Activated naive CD8-positive, alpha-beta T cell treated with anti-CD3 and anti-CD28 coated beads, Interleukin-2, amount 50 U/mL, for 24 hours (primary cell): ENCODE measurements at regions not wholly inside any gene's neighbourhood (a gene's known extent, or its start where the extent isn't known, plus 50 kb on each side); places are given as distances from the start of the nearest gene placed in this dataset.

Experiments used
- ATAC-seq: fragments of 150-1000 bp; cut with Tn5 transposase; one replicate; pipeline ENCODE4 v1.10.0; 2021
- DNase-seq: peaks from one replicate; pipeline ENCODE4 v3.0.0; 2021
- H3K27ac Mint-ChIP-seq: one replicate; pipeline ENCODE4 v1.8.0; 2021; ENCODE audit warnings: mild to moderate bottlenecking, mixed read lengths
- H3K27me3 Mint-ChIP-seq: one replicate; pipeline ENCODE4 v1.8.0; 2021; ENCODE audit warnings: mixed read lengths
- H3K36me3 Mint-ChIP-seq: one replicate; pipeline ENCODE4 v1.8.0; 2021; ENCODE audit warnings: low read depth, mixed read lengths
- H3K4me1 Mint-ChIP-seq: one replicate; pipeline ENCODE4 v1.8.0; 2021; ENCODE audit warnings: mixed read lengths
- H3K4me3 Mint-ChIP-seq: one replicate; pipeline ENCODE4 v1.8.0; 2021; ENCODE audit warnings: mild to moderate bottlenecking, moderate library complexity, mixed read lengths
- H3K9me3 Mint-ChIP-seq: one replicate; pipeline ENCODE4 v1.8.0; 2021; ENCODE audit warnings: mixed read lengths

DNA sequence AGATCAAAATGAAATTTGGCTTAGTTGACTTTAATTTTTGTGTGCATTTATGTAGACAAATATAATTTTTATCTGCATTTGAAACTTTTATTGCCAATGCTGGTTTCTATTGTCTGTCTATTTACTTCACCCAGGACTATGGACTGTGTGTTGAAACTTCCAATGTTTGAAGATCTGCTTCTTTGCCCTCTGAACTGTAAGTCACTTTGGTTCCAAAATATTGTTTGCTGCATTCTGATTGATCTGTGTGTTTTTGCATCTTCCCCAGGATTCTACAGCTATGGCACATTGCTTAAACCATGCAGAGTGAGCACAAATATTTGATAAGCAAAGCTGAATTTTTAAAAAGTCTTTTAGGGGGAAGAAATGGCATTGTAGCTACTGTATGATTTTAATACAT, 131.0 kb upstream of the SOX5 start:
- Mint-ChIP-seq H3K4me3 (no peak overlapping the region), H3K36me3 (no peaks in the 10 kb centered on the region), H3K4me1 (no peaks in the 10 kb centered on the region), H3K27ac (no peak overlapping the region), H3K27me3 (no peaks in the 10 kb centered on the region), H3K9me3 (no peaks in the 10 kb centered on the region)
- no peak for ATAC-seq
- no peak for DNase-seq

DNA sequence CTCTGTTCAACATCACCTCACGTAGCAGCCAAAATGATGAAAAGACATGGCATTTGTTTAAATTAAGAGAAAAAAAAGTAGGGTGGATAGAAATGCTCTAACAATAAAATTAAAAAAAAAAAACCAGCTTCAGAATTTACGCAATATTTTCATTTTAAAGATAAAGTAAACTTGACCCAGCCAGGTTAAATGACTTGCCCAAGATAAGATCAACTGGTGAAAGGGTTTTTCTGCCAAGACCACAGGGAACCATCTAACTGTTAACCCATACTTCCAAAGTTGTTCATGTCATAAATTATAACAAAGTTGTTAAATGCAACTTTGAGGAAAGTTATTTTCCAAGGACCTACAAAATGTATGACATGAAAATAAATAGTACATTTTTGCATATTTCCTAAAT, 129.6 kb upstream of the SOX5 start:
- H3K36me3 Mint-ChIP-seq: no peaks in the 10 kb centered on the region
- no peaks in the 10 kb centered on the region for H3K27me3 Mint-ChIP-seq
- ATAC-seq: no peak
- H3K4me3 Mint-ChIP-seq: no peak overlapping the region
- H3K27ac Mint-ChIP-seq: no peak overlapping the region
- no peak for DNase-seq
- H3K9me3 Mint-ChIP-seq: no peaks in the 10 kb centered on the region
- no peaks in the 10 kb centered on the region for H3K4me1 Mint-ChIP-seq

GRCh38 chr12:24078318-24078765, 128.9 kb upstream of the SOX5 start:
- DNase-seq: no peak
- Mint-ChIP-seq H3K4me1 (no peaks in the 10 kb centered on the region), H3K27me3 (no peaks in the 10 kb centered on the region), H3K4me3 (no peak overlapping the region), H3K9me3 (no peaks in the 10 kb centered on the region), H3K36me3 (no peaks in the 10 kb centered on the region), H3K27ac (no peak overlapping the region)
- no peak for ATAC-seq

GRCh38 chr12:24077161-24077560, 127.7 kb upstream of the SOX5 start:
- ATAC-seq: no peak
- no peaks in the 10 kb centered on the region for H3K4me1 Mint-ChIP-seq
- no peak overlapping the region for H3K4me3 Mint-ChIP-seq
- no peaks in the 10 kb centered on the region for H3K36me3 Mint-ChIP-seq
- no peaks in the 10 kb centered on the region for H3K27me3 Mint-ChIP-seq
- no peaks in the 10 kb centered on the region for H3K9me3 Mint-ChIP-seq
- H3K27ac Mint-ChIP-seq: no peak overlapping the region
- DNase-seq: no peak

DNA sequence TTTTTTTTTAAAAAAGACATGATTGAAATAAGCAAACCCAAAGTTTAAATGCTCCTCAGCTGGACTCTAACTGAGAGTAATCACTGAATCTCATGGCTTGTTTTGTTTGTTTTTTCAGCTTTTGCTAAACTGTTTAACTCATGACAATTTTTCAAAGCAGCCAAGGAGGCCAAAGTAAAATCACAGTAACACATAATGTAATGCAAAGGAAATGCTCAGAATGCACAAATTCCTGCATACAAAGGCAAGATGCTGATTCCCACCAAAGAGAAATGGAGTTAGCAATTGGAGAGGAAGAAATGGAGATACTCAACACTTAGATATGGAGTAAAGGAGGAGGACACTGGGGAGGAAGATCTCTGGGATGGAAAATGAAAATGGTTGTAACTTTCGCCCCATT, 126.2 kb upstream of the SOX5 start:
- H3K9me3 Mint-ChIP-seq: no peaks in the 10 kb centered on the region
- H3K27me3 Mint-ChIP-seq: no peaks in the 10 kb centered on the region
- no peaks in the 10 kb centered on the region for H3K36me3 Mint-ChIP-seq
- no peaks in the 10 kb centered on the region for H3K4me1 Mint-ChIP-seq
- no peak for DNase-seq
- ATAC-seq: no peak
- H3K27ac Mint-ChIP-seq: no peak overlapping the region
- H3K4me3 Mint-ChIP-seq: no peak overlapping the region

DNA sequence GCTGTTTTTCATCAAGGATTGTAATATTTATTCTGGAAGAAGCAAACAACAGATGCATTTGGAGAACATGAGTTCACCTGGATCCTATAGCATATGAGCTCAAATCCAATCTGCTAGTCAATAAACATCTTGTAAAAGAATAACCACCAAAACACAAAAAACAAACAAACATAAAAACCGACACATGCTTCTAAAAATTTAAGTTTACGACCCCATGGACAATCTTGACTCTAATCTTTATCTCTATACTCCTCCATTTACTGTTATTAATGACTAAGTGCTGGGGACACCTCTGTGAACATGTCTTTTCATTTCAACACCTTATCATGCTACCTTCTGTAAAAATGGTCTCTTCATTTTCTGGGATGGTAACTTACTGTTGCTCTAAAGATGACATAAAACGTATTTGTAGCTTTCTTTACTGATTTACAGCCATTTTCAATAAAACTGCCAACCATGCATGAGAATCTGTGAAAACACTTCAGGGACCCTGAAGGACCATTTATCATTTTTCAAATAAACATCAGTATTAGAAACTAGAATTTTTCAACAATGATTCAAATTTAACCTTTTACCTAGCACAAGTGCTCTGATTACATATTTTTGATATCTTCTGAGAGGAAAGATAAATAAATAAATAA, 123.8 kb upstream of the SOX5 start:
- Mint-ChIP-seq H3K4me1 (no peaks in the 10 kb centered on the region), H3K27me3 (no peaks in the 10 kb centered on the region), H3K27ac (no peak overlapping the region), H3K4me3 (no peak overlapping the region), H3K36me3 (no peaks in the 10 kb centered on the region), H3K9me3 (no peaks in the 10 kb centered on the region)
- ATAC-seq: no peak
- DNase-seq: no peak

DNA sequence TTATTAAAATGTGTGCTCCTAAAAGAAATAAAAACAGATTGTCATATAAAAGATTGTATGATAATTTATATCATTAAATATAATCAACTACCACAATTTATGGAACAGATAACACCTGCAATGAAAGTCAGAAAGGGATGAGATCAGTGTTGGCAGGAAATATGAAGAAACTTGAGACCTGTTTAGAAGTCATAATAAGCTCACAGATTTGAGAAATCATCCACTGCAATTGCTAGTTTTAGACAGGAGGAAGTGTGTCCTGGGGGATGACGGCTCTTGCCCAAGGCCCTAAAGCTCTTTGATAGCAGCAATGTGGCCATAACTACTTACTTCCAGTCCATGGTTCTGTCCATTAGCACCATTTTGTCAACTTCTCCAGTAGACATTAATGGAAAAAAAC, 122.8 kb upstream of the SOX5 start:
- H3K4me3 Mint-ChIP-seq: no peak overlapping the region
- no peak for ATAC-seq
- no peaks in the 10 kb centered on the region for H3K36me3 Mint-ChIP-seq
- no peaks in the 10 kb centered on the region for H3K9me3 Mint-ChIP-seq
- DNase-seq: no peak
- H3K27me3 Mint-ChIP-seq: no peaks in the 10 kb centered on the region
- H3K27ac Mint-ChIP-seq: no peak overlapping the region
- H3K4me1 Mint-ChIP-seq: no peaks in the 10 kb centered on the region

- DNase-seq (no peak), ATAC-seq (no peak)
- H3K9me3 Mint-ChIP-seq: no peaks in the 10 kb centered on the region
- H3K27me3 Mint-ChIP-seq: no peaks in the 10 kb centered on the region
- no peaks in the 10 kb centered on the region for H3K4me1 Mint-ChIP-seq
- no peak overlapping the region for H3K4me3 Mint-ChIP-seq
- no peak overlapping the region for H3K27ac Mint-ChIP-seq
- no peaks in the 10 kb centered on the region for H3K36me3 Mint-ChIP-seq
Observed at GRCh38 chr12:24071842-24072241, 122.4 kb upstream of the SOX5 start.

GRCh38 chr12:24069532-24070395, 120.3 kb upstream of the SOX5 start:
- Mint-ChIP-seq H3K36me3 (no peaks in the 10 kb centered on the region), H3K9me3 (no peaks in the 10 kb centered on the region), H3K4me3 (no peak overlapping the region), H3K27ac (no peak overlapping the region), H3K27me3 (no peaks in the 10 kb centered on the region), H3K4me1 (no peaks in the 10 kb centered on the region)
- no peak for DNase-seq
- ATAC-seq: no peak

DNA sequence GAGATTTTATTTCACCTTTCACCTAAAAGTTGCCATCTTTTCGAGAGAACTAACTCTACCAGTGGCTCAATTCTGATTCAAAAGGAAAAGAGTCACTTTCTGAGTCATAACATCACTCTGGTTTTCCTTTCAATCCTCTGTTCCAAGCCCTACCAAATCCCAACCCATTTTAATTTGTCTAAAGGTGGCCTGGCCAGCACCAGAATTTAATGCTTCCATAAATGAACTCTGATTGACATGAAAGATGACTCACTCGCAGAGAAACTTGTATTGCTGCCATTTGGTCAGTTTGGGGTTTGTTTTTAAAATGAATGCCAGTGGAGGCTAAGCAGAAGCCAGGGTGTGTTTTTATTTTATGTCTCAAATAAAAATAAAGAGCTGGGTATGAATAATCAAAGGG, 117.4 kb upstream of the SOX5 start:
- Mint-ChIP-seq H3K4me3 (no peak overlapping the region), H3K4me1 (no peaks in the 10 kb centered on the region), H3K27me3 (no peaks in the 10 kb centered on the region), H3K36me3 (no peaks in the 10 kb centered on the region), H3K9me3 (no peaks in the 10 kb centered on the region), H3K27ac (no peak overlapping the region)
- ATAC-seq (no peak), DNase-seq (no peak)

DNA sequence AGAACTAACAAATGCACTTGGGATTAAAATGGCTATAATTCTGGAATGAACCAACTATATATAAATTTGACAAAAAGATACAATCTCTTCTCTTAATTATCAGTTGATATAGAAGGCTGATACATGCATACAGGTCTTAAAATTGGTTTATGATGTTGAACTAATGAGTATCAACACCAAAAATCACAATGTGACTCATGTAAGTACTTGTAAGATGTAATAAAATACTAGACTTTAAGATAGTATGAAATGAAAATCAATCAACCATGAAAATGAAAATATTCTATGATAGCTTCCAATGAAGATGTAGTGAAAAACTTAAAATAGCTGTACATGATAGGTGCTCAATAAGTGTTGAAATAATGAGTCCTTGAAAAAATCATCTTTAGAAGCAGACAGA, 116.6 kb upstream of the SOX5 start:
- H3K36me3 Mint-ChIP-seq: no peaks in the 10 kb centered on the region
- no peaks in the 10 kb centered on the region for H3K27me3 Mint-ChIP-seq
- H3K4me1 Mint-ChIP-seq: no peaks in the 10 kb centered on the region
- H3K27ac Mint-ChIP-seq: no peak overlapping the region
- DNase-seq: no peak
- no peaks in the 10 kb centered on the region for H3K9me3 Mint-ChIP-seq
- H3K4me3 Mint-ChIP-seq: no peak overlapping the region
- no peak for ATAC-seq

GRCh38 chr12:24062642-24063245, 113.3 kb upstream of the SOX5 start:
- Mint-ChIP-seq H3K27me3 (no peaks in the 10 kb centered on the region), H3K27ac (no peak overlapping the region), H3K9me3 (no peaks in the 10 kb centered on the region), H3K36me3 (no peaks in the 10 kb centered on the region), H3K4me3 (no peak overlapping the region), H3K4me1 (no peaks in the 10 kb centered on the region)
- no peak for ATAC-seq
- no peak for DNase-seq

DNA sequence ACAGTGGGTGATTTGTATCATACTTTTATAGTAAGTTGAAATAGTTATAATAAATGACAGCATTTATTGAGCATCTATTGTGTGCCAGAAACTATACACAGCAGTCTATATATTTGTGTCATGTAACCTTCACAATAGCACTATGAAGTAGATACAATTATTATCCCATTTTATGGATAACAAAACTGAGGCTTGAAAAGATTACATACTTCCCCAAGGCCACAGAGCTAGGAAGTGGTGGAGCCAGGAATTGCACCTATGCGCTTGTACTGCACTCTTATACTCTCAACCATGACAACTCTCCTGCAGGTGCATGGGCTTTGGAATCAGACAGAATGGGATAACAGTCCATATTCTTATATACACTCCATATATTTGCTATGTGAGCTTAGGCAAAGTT, 110.6 kb upstream of the SOX5 start:
- H3K36me3 Mint-ChIP-seq: no peaks in the 10 kb centered on the region
- H3K27me3 Mint-ChIP-seq: no peaks in the 10 kb centered on the region
- H3K27ac Mint-ChIP-seq: no peak overlapping the region
- no peak for DNase-seq
- H3K4me3 Mint-ChIP-seq: no peak overlapping the region
- no peak for ATAC-seq
- no peaks in the 10 kb centered on the region for H3K4me1 Mint-ChIP-seq
- no peaks in the 10 kb centered on the region for H3K9me3 Mint-ChIP-seq

GRCh38 chr12:24057920-24058476, 108.5 kb upstream of the SOX5 start:
- no peaks in the 10 kb centered on the region for H3K27me3 Mint-ChIP-seq
- H3K4me3 Mint-ChIP-seq: no peak overlapping the region
- ATAC-seq (no peak), DNase-seq (no peak)
- no peaks in the 10 kb centered on the region for H3K36me3 Mint-ChIP-seq
- H3K9me3 Mint-ChIP-seq: no peaks in the 10 kb centered on the region
- no peak overlapping the region for H3K27ac Mint-ChIP-seq
- H3K4me1 Mint-ChIP-seq: no peaks in the 10 kb centered on the region

- DNase-seq (no peak), ATAC-seq (no peak)
- Mint-ChIP-seq H3K4me3 (no peak overlapping the region), H3K27me3 (no peaks in the 10 kb centered on the region), H3K36me3 (no peaks in the 10 kb centered on the region), H3K4me1 (no peaks in the 10 kb centered on the region), H3K9me3 (no peaks in the 10 kb centered on the region), H3K27ac (no peak overlapping the region)
Observed at GRCh38 chr12:24055747-24056146, 106.3 kb upstream of the SOX5 start.
